Endothelial cell of umbilical vein (primary cell): ENCODE measurements at regions not wholly inside any gene's neighbourhood (a gene's known extent, or its start where the extent isn't known, plus 50 kb on each side); places are given as distances from the start of the nearest gene placed in this dataset.

Experiments
- BruUV-seq: library from RNA; stranded (reverse); fragments of 400-500 nt; replicated peaks from 2 replicates; lab custom pipeline; 2021; lab: Mats Ljungman, UMichigan
- CTCF ChIA-PET: fragments of 300-600, 350-600 bp; sonication (Branson Sonifier 250); formaldehyde crosslinking; loops from one replicate; lab custom pipeline; 2021; ENCODE audit warnings: antibody characterized with exemption, inconsistent platforms; lab: Charles Lee
- POLR2A ChIA-PET: fragments of 300-600, 350-600 bp; sonication (Branson Sonifier 250); formaldehyde crosslinking; loops from one replicate; lab custom pipeline; 2021; ENCODE audit warnings: antibody characterized with exemption, inconsistent platforms; lab: Charles Lee
- DNase-seq: peaks from one replicate; pipeline ENCODE4 v3.0.0-alpha.2; 2011; ENCODE audit warnings: low read depth, low spot score
- FAIRE-seq: peaks from 2 replicates; lab custom pipeline; 2011; peaks lifted over from hg19 to GRCh38; lab: Jason Lieb, UNC
- H2AFZ ChIP-seq: 2 replicates; pipeline ENCODE4 v1.6.0; 2012; ENCODE audit warnings: low read depth, low read length, control low read depth, inconsistent platforms
- H3K27ac ChIP-seq: 2 replicates; pipeline ENCODE4 v1.5.1; 2011; ENCODE audit warnings: low read depth, mild to moderate bottlenecking, control low read depth, low read length, moderate library complexity; ENCODE audit not compliant: insufficient read depth
- H3K27me3 ChIP-seq, 2 experiments: 2 replicates each; pipeline versions ENCODE4 v1.6.0 to v1.6.1; 2011; ENCODE audit warnings: low read length in 2 of 2, mixed read lengths in 1 of 2; ENCODE audit not compliant: control insufficient read depth in 2 of 2, insufficient read depth in 2 of 2
- H3K36me3 ChIP-seq, 2 experiments: 2 replicates in 1 of 2; 3 replicates in 1 of 2; pipeline ENCODE4 v1.5.1; 2011; ENCODE audit warnings: low read length in 2 of 2, mild to moderate bottlenecking in 1 of 2, moderate library complexity in 1 of 2; ENCODE audit not compliant: control insufficient read depth in 2 of 2, insufficient read depth in 2 of 2; ENCODE audit errors: extremely low read depth in 1 of 2
- H3K4me1 ChIP-seq: 3 replicates; pipeline ENCODE4 v1.5.1; 2011; ENCODE audit warnings: mild to moderate bottlenecking, low read length; ENCODE audit not compliant: control insufficient read depth, insufficient read depth; ENCODE audit errors: extremely low read depth
- H3K4me2 ChIP-seq: 2 replicates; pipeline ENCODE4 v1.6.1; 2011; ENCODE audit warnings: low read length, control low read depth, mixed read lengths; ENCODE audit not compliant: insufficient read depth
- H3K4me3 ChIP-seq, 3 experiments: fragments of 200-600 bp in 1 of 3; sonication (generic), shearing (Covaris generic) in 1 of 3; replicated peaks in 1 of 3; 2 replicates each; pipeline ENCODE4 v1.5.1; 2011 to 2016; ENCODE audit warnings: control low read depth in 3 of 3, low read length in 3 of 3, mild to moderate bottlenecking in 2 of 3, inconsistent platforms in 1 of 3, low read depth in 1 of 3, moderate library complexity in 1 of 3; ENCODE audit not compliant: insufficient read depth in 1 of 3
- H3K79me2 ChIP-seq: 2 replicates; pipeline ENCODE4 v1.6.0; 2012; ENCODE audit warnings: low read length, inconsistent platforms; ENCODE audit not compliant: control insufficient read depth, insufficient read depth
- H3K9ac ChIP-seq: replicated peaks from 2 replicates; pipeline ENCODE3; 2011; ENCODE audit warnings: low read length, control low read depth; ENCODE audit not compliant: insufficient read depth; ENCODE audit errors: extremely low read depth
- H3K9me1 ChIP-seq: replicated peaks from 3 replicates; pipeline ENCODE4 v1.6.0; 2011; ENCODE audit warnings: mild to moderate bottlenecking, low read length; ENCODE audit not compliant: control insufficient read depth, insufficient read depth; ENCODE audit errors: extremely low read depth
- H3K9me3 ChIP-seq: replicated peaks from 2 replicates; pipeline ENCODE4 v1.5.1; 2012; ENCODE audit warnings: low read length, inconsistent platforms; ENCODE audit not compliant: control insufficient read depth, insufficient read depth
- H4K20me1 ChIP-seq: replicated peaks from 2 replicates; pipeline ENCODE3; 2011; ENCODE audit warnings: mild to moderate bottlenecking, low read length; ENCODE audit not compliant: control insufficient read depth, insufficient read depth; ENCODE audit errors: extremely low read depth
- CTCF ChIP-seq, 2 donors: IDR thresholded peaks; 1 replicate in 1 of 2; 2 replicates in 1 of 2; pipeline ENCODE4 v1.5.1; 2011; ENCODE audit warnings: low read length in 2 of 2, mild to moderate bottlenecking in 2 of 2, moderate library complexity in 2 of 2, control low read depth in 1 of 2, inconsistent platforms in 1 of 2, low read depth in 1 of 2; ENCODE audit not compliant: insufficient read depth in 1 of 2; ENCODE audit errors: extremely low read depth in 1 of 2
- EZH2 ChIP-seq: IDR thresholded peaks from 2 replicates; pipeline ENCODE4 v1.6.1; 2012; ENCODE audit warnings: borderline replicate concordance, low read depth, mild to moderate bottlenecking, moderate library complexity, low read length, inconsistent platforms; ENCODE audit not compliant: severe bottlenecking
- FOS ChIP-seq: IDR thresholded peaks from 2 replicates; pipeline ENCODE4 v1.6.1; 2011; ENCODE audit warnings: mild to moderate bottlenecking, low read length, moderate library complexity, borderline replicate concordance; ENCODE audit not compliant: insufficient read depth
- GATA2 ChIP-seq: IDR thresholded peaks from 2 replicates; pipeline ENCODE4 v1.7.0; 2011; ENCODE audit warnings: low read depth, mild to moderate bottlenecking, moderate library complexity, mixed read lengths, low read length; ENCODE audit not compliant: insufficient read length, insufficient read depth
- JUN ChIP-seq: IDR thresholded peaks from 2 replicates; pipeline ENCODE4 v1.6.1; 2011; ENCODE audit warnings: borderline replicate concordance, low read depth; ENCODE audit not compliant: insufficient read length, insufficient read depth
- MYC ChIP-seq: IDR thresholded peaks from one replicate; pipeline ENCODE4 v1.6.1; 2011; ENCODE audit warnings: mild to moderate bottlenecking, low read depth, low read length
- POLR2A ChIP-seq: IDR thresholded peaks from 2 replicates; pipeline ENCODE4 v1.6.1; 2012; ENCODE audit warnings: low read depth, mild to moderate bottlenecking, control low read depth, low read length
- POLR2AphosphoS5 ChIP-seq: IDR thresholded peaks from 2 replicates; pipeline ENCODE4 v1.6.1; 2012; ENCODE audit warnings: low read depth, mild to moderate bottlenecking, control low read depth, low read length, moderate library complexity; ENCODE audit not compliant: insufficient read depth
- dilution Hi-C: fragments of 300-500 bp; cut with MboI; formaldehyde crosslinking; loops from one replicate; pipeline ENCODE4 v1.15.0; 2019; ENCODE audit warnings: low sequenced_read_pairs; ENCODE audit not compliant: extremely low pct_ligation_motif_present
- intact Hi-C: fragments of 100-400 bp; cut with micrococcal nuclease; formaldehyde crosslinking; loops from one replicate; pipeline ENCODE4 v1.10.0; 2022
- TF ChIP-seq, protein P1 (sequence below): IDR thresholded peaks from 2 replicates; pipeline ENCODE4 v1.6.1; 2011; ENCODE audit not compliant: insufficient read depth, insufficient read length

- Histone ChIP-seq H3K4me1 (no peaks in the 10 kb centered on the region), H4K20me1 (no peaks in the 10 kb centered on the region), H2AFZ (no peak overlapping the region), H3K4me3 (no peak overlapping the region), H3K79me2 (no peaks in the 10 kb centered on the region), H3K9ac (no peak overlapping the region), H3K9me3 (no peaks in the 10 kb centered on the region), H3K4me2 (no peak overlapping the region), H3K27ac (no peak overlapping the region), H3K9me1 (no peaks in the 10 kb centered on the region), H3K27me3 (peaks cover 5 to 15% of the 10 kb centered on the region in 2 experiments), H3K36me3 (no peaks in the 10 kb centered on the region)
- ChIA-PET CTCF (interaction anchor here (1.3 kb wide), 1 partner anchor 60 kb away, joined by 3 read pairs; no protein-coding TSS in a partner anchor), POLR2A (no interaction called here)
- no TSS peak for BruUV-seq
- intact Hi-C loops (no loop called here), dilution Hi-C loops (no loop called here)
- DNase-seq (no peak), FAIRE-seq (no peak)
- no peak for TF ChIP-seq JUN
- no peak for TF ChIP-seq MYC
- no peak for TF ChIP-seq POLR2A
- TF ChIP-seq, protein P1, sequence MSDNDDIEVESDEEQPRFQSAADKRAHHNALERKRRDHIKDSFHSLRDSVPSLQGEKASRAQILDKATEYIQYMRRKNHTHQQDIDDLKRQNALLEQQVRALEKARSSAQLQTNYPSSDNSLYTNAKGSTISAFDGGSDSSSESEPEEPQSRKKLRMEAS = no peak
- TF ChIP-seq POLR2AphosphoS5 = no peak
- no peak for TF ChIP-seq GATA2
- TF ChIP-seq EZH2 = no peak
- no peak for TF ChIP-seq FOS
- TF ChIP-seq CTCF (IDR thresholded peaks at IDR 0.05; ENCODE audit: extremely low read depth in 1 of 2, insufficient read depth in 1 of 2, low read depth in 1 of 2, low read length in 2 of 2) = no peak
Measured at GRCh38 chr2:15816226-15816625, 124.1 kb upstream of the MYCN start.
